K562 (cell line): ENCODE measurements at regions not wholly inside any gene's neighbourhood (a gene's known extent, or its start where the extent isn't known, plus 50 kb on each side); places are given as distances from the start of the nearest gene placed in this dataset.

ENCODE experiments used
- ATAC-seq: fragments of 200-7000 bp; cut with Tn5 transposase; 3 replicates; pipeline ENCODE4 v1.9.1; 2020; ENCODE audit warnings: moderate library complexity
- BruUV-seq: library from RNA; stranded (reverse); fragments of 400-500 nt; replicated peaks from 2 replicates; lab custom pipeline; 2021; lab: Mats Ljungman, UMichigan
- CTCF ChIA-PET: fragments of 300-600 bp; formaldehyde crosslinking; extraction: SDS; loops from one replicate; lab custom pipeline; 2021; ENCODE audit warnings: low intra/inter-chr PET ratio; lab: Yijun Ruan, JAX
- POLR2A ChIA-PET: fragments of 300-600, 350-650 bp; sonication (Branson Sonifier 250); formaldehyde crosslinking; extraction: SDS; loops from one replicate; lab custom pipeline; 2021; ENCODE audit warnings: antibody characterized with exemption, inconsistent platforms; lab: Yijun Ruan, JAX
- DNase-seq, 4 experiments: peaks; one replicate each; pipeline versions ENCODE4 v3.0.0 to v3.0.0-alpha.2; 2011 to 2018; ENCODE audit warnings: low spot score in 3 of 4, mixed read lengths in 3 of 4; ENCODE audit errors: extremely low read depth in 1 of 4
- FAIRE-seq: peaks from 2 replicates; lab custom pipeline; 2011; peaks lifted over from hg19 to GRCh38; lab: Jason Lieb, UNC
- H2AFZ ChIP-seq: 2 replicates; pipeline ENCODE4 v1.6.0; 2011; ENCODE audit warnings: low read depth, low read length, control low read depth, inconsistent platforms
- H3K27ac ChIP-seq: fragments of 200-600 bp; 3 replicates; pipeline ENCODE4 v1.8.0; 2011; ENCODE audit warnings: low read depth, mild to moderate bottlenecking, control low read depth, inconsistent platforms, low read length, moderate library complexity, mixed read lengths; ENCODE audit errors: extremely low read depth
- H3K27me3 ChIP-seq, 2 experiments: fragments of 300-600 bp in 1 of 2; 2 replicates in 1 of 2; 3 replicates in 1 of 2; pipeline versions ENCODE4 v1.6.0 to v1.8.0; 2011; ENCODE audit warnings: inconsistent platforms in 2 of 2, low read length in 2 of 2, mild to moderate bottlenecking in 1 of 2, mixed read lengths in 1 of 2, moderate library complexity in 1 of 2; ENCODE audit not compliant: control insufficient read depth in 2 of 2, insufficient read depth in 2 of 2
- H3K36me3 ChIP-seq: fragments of 300-600 bp; 3 replicates; pipeline ENCODE4 v1.8.0; 2011; ENCODE audit warnings: mild to moderate bottlenecking, low read length, inconsistent platforms; ENCODE audit not compliant: control insufficient read depth, insufficient read depth
- H3K4me1 ChIP-seq, 2 experiments: fragments of 200-600 bp in 1 of 2; replicated peaks in 1 of 2; 2 replicates in 1 of 2; 3 replicates in 1 of 2; pipeline versions ENCODE4 v1.5.1 to v1.8.0; 2011; ENCODE audit warnings: inconsistent platforms in 2 of 2, low read length in 2 of 2, mild to moderate bottlenecking in 1 of 2, mixed read lengths in 1 of 2, moderate library complexity in 1 of 2; ENCODE audit not compliant: control insufficient read depth in 2 of 2, insufficient read depth in 2 of 2
- H3K4me2 ChIP-seq: 2 replicates; pipeline ENCODE4 v1.6.1; 2011; ENCODE audit warnings: low read length, control low read depth, inconsistent platforms, mixed read lengths; ENCODE audit not compliant: insufficient read depth
- H3K4me3 ChIP-seq: fragments of 200-600 bp; sonication (generic), shearing (Covaris generic); 2 replicates; pipeline ENCODE4 v1.5.1; 2016; ENCODE audit warnings: control low read depth, inconsistent platforms
- H3K79me2 ChIP-seq: fragments of 200-600 bp; 3 replicates; pipeline ENCODE4 v1.8.0; 2011; ENCODE audit warnings: low read length, inconsistent platforms; ENCODE audit not compliant: control insufficient read depth, insufficient read depth
- H3K9ac ChIP-seq, 2 experiments: 2 replicates each; pipeline versions ENCODE4 v1.6.0 to v1.6.1; 2011; ENCODE audit warnings: low read depth in 2 of 2, low read length in 2 of 2, control low read depth in 1 of 2, inconsistent platforms in 1 of 2, mild to moderate bottlenecking in 1 of 2, mixed read lengths in 1 of 2; ENCODE audit not compliant: insufficient read depth in 1 of 2
- H3K9me1 ChIP-seq: one replicate; pipeline ENCODE4 v1.6.0; 2011; ENCODE audit warnings: inconsistent platforms, mild to moderate bottlenecking, low read length, moderate library complexity; ENCODE audit not compliant: control insufficient read depth, insufficient read depth
- H3K9me3 ChIP-seq: replicated peaks from 2 replicates; pipeline ENCODE4 v1.5.1; 2011; ENCODE audit warnings: low read depth, low read length, inconsistent platforms; ENCODE audit not compliant: control insufficient read depth, insufficient read depth
- H4K20me1 ChIP-seq: replicated peaks from 2 replicates; pipeline ENCODE4 v1.6.1; 2011; ENCODE audit warnings: low read length, inconsistent platforms, mixed read lengths; ENCODE audit not compliant: control insufficient read depth, insufficient read depth
- ETS2 ChIP-seq: IDR thresholded peaks from 2 replicates; pipeline ENCODE4 v1.6.1; 2016; ENCODE audit warnings: borderline replicate concordance, missing genetic modification characterization, mild to moderate bottlenecking, moderate library complexity, missing compliant biosample characterization; ENCODE audit not compliant: poor library complexity, severe bottlenecking
- PHF21A ChIP-seq: fragments of 450-650 bp; IDR thresholded peaks from 2 replicates; pipeline ENCODE4 v1.6.1; 2017; ENCODE audit warnings: low read depth, borderline replicate concordance
- POLR2AphosphoS2 ChIP-seq: IDR thresholded peaks from 2 replicates; pipeline ENCODE4 v1.6.1; 2012; ENCODE audit warnings: low read length, improper control_type of control experiment
- SIN3B ChIP-seq: fragments of 450-650 bp; IDR thresholded peaks from 2 replicates; pipeline ENCODE4 v1.6.1; 2017; ENCODE audit warnings: low read depth, mild to moderate bottlenecking, moderate library complexity
- STAT5B ChIP-seq: fragments of 250-450 bp; sonication (Bioruptor Pico); IDR thresholded peaks from 2 replicates; pipeline ENCODE4 v1.8.0; 2021; ENCODE audit warnings: mild to moderate bottlenecking, inconsistent platforms
- TAL1 ChIP-seq: fragments of 450-650 bp; IDR thresholded peaks from 2 replicates; pipeline ENCODE4 v1.6.1; 2016; ENCODE audit warnings: mild to moderate bottlenecking
- TBP ChIP-seq: optimal IDR thresholded peaks from 2 replicates; pipeline ENCODE3; 2011; ENCODE audit warnings: low read depth, low read length, improper control_type of control experiment
- WGBS: fragments of 100-300 bp; shearing (Covaris generic); methylation state at CpG from one replicate; pipeline ENCODE4 v1.1.6; 2016; ENCODE audit warnings: low coverage, mixed read lengths; ENCODE audit not compliant: insufficient coverage; ENCODE audit errors: missing lambda C conversion rate; 5-methylcytosine and 5-hydroxymethylcytosine counted together
- in situ Hi-C: fragments of 300-500 bp; cut with MboI; formaldehyde crosslinking; loops from 4 replicates; pipeline ENCODE4 v1.15.0; 2018; ENCODE audit warnings: inconsistent platforms, mixed read lengths
- intact Hi-C: fragments of 100-400 bp; cut with micrococcal nuclease; formaldehyde crosslinking; loops from 2 replicates; pipeline ENCODE4 v1.14.2; 2022
- TF ChIP-seq, protein P1 (sequence below): fragments of 250-450 bp; sonication (Bioruptor Pico); IDR thresholded peaks from 2 replicates; pipeline ENCODE4 v1.4.0; 2020
- TF ChIP-seq, protein P2 (sequence below): sonication (generic); formaldehyde crosslinking; IDR thresholded peaks from 2 replicates; pipeline ENCODE4 v1.4.0; 2020; ENCODE audit warnings: mild to moderate bottlenecking, missing genetic modification reagents

DNA sequence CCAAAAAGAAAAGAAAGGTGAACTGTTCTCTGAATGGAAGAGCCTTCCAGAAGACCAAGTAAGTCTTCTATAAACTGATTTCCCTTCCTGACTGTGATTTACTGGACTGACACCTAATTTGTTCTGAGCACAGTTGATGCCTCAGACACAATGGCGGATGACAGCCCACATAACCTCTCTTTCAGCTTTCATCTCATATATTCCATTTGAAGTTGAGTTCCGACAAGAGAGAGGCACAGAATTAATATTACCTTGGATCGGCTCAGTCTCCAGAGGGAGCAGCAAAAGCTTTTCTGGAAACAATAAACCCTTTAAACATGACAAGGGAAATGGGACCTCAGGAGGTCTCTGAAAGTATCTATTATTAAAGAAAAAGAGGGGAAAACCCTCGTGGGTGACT is 638.7 kb upstream of the SETBP1 start:
- Histone ChIP-seq H3K79me2 (no peaks in the 10 kb centered on the region), H3K27ac (no peak overlapping the region), H3K36me3 (no peaks in the 10 kb centered on the region), H4K20me1 (no peaks in the 10 kb centered on the region), H3K27me3 (no peaks in the 10 kb centered on the region), H3K4me2 (no peak overlapping the region), H3K4me3 (no peak overlapping the region), H2AFZ (no peak overlapping the region), H3K9me3 (no peaks in the 10 kb centered on the region)
- BruUV-seq = no TSS peak
- no peak for FAIRE-seq
- DNase-seq = no peak
- 7% methylated on average over 3 of the region's 4 CpGs for WGBS
- intact Hi-C loops = no loop called here
- POLR2A ChIA-PET = no interaction called here
- TF ChIP-seq STAT5B (CRISPR knock-in tag) (no peak), PHF21A (no peak), ETS2 (tag) (no peak), TAL1 (no peak), SIN3B (no peak), TBP (no peak), POLR2AphosphoS2 (no peak)
- TF ChIP-seq, protein P1, sequence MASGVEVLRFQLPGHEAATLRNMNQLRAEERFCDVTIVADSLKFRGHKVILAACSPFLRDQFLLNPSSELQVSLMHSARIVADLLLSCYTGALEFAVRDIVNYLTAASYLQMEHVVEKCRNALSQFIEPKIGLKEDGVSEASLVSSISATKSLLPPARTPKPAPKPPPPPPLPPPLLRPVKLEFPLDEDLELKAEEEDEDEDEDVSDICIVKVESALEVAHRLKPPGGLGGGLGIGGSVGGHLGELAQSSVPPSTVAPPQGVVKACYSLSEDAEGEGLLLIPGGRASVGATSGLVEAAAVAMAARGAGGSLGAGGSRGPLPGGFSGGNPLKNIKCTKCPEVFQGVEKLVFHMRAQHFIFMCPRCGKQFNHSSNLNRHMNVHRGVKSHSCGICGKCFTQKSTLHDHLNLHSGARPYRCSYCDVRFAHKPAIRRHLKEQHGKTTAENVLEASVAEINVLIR (CRISPR knock-in tag) = no peak
- TF ChIP-seq, protein P2, sequence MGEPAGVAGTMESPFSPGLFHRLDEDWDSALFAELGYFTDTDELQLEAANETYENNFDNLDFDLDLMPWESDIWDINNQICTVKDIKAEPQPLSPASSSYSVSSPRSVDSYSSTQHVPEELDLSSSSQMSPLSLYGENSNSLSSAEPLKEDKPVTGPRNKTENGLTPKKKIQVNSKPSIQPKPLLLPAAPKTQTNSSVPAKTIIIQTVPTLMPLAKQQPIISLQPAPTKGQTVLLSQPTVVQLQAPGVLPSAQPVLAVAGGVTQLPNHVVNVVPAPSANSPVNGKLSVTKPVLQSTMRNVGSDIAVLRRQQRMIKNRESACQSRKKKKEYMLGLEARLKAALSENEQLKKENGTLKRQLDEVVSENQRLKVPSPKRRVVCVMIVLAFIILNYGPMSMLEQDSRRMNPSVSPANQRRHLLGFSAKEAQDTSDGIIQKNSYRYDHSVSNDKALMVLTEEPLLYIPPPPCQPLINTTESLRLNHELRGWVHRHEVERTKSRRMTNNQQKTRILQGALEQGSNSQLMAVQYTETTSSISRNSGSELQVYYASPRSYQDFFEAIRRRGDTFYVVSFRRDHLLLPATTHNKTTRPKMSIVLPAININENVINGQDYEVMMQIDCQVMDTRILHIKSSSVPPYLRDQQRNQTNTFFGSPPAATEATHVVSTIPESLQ (CRISPR knock-in tag) = no peak
- TF ChIP-seq, all 486 proteins: peak for 0
- CTCF ChIA-PET = no interaction called here
- in situ Hi-C loops = no loop called here
- Histone ChIP-seq H3K9ac (no peak overlapping the region), H3K4me1 (no peaks in the 10 kb centered on the region), H3K9me1 (no peaks in the 10 kb centered on the region)
- no peak for ATAC-seq
